GM12891 (cell line): ENCODE measurements at regions not wholly inside any gene's neighbourhood (a gene's known extent, or its start where the extent isn't known, plus 50 kb on each side); places are given as distances from the start of the nearest gene placed in this dataset.

Source experiments
- PAX5 ChIP-seq: IDR thresholded peaks from 2 replicates; pipeline ENCODE4 v1.6.1; 2011; ENCODE audit warnings: low read length, moderate library complexity, mild to moderate bottlenecking; ENCODE audit not compliant: insufficient read depth, severe bottlenecking
- POLR2A ChIP-seq: IDR thresholded peaks from 2 replicates; pipeline ENCODE4 v1.6.1; 2011; ENCODE audit warnings: low read depth, low read length, control low read depth
- POLR2AphosphoS5 ChIP-seq: IDR thresholded peaks from 2 replicates; pipeline ENCODE4 v1.6.1; 2011; ENCODE audit warnings: low read depth, low read length, control low read depth
- POU2F2 ChIP-seq: IDR thresholded peaks from 2 replicates; pipeline ENCODE4 v1.6.1; 2011; ENCODE audit warnings: low read depth, mild to moderate bottlenecking, control low read depth, low read length, moderate library complexity
- SPI1 ChIP-seq: IDR thresholded peaks from 2 replicates; pipeline ENCODE4 v1.6.1; 2011; ENCODE audit warnings: low read depth, low read length, control low read depth
- TAF1 ChIP-seq: IDR thresholded peaks from 2 replicates; pipeline ENCODE4 v1.6.1; 2011; ENCODE audit warnings: low read depth, low read length, control low read depth

- TF ChIP-seq PAX5: no peak
- TF ChIP-seq POLR2A: no peak
- no peak for TF ChIP-seq POLR2AphosphoS5
- no peak for TF ChIP-seq TAF1
- TF ChIP-seq SPI1: no peak
- no peak for TF ChIP-seq POU2F2
Observed at GRCh38 chr16:13559624-13560023, 360.3 kb upstream of the ERCC4 start.
